Thymus (tissue), 11 donors: ENCODE measurements at regions not wholly inside any gene's neighbourhood (a gene's known extent, or its start where the extent isn't known, plus 50 kb on each side); places are given as distances from the start of the nearest gene placed in this dataset.
"Not testable (repeated sequence)": the region's sequence is repeated elsewhere in the genome, so short reads cannot be mapped to it uniquely, and the experiment has no call there.

Experiments
- DNase-seq, 9 donors: peaks; one replicate each; pipeline ENCODE4 v3.0.0-alpha.2; 2013; ENCODE audit warnings: low spot score in 9 of 9, low read depth in 6 of 9, missing footprints in 1 of 9
- H3K27ac ChIP-seq, 2 donors: one replicate each; pipeline ENCODE4 v1.5.1; 2013; ENCODE audit warnings: control low read depth in 1 of 2, low read depth in 1 of 2, low read length in 1 of 2, mild to moderate bottlenecking in 1 of 2, moderate library complexity in 1 of 2
- H3K27me3 ChIP-seq, 2 donors: one replicate each; pipeline ENCODE4 v1.5.1; 2013; ENCODE audit warnings: low read length in 1 of 2; ENCODE audit not compliant: control insufficient read depth in 2 of 2, insufficient read depth in 1 of 2
- H3K36me3 ChIP-seq, 2 donors: one replicate each; pipeline ENCODE4 v1.5.1; 2013; ENCODE audit warnings: low read length in 1 of 2, mild to moderate bottlenecking in 1 of 2, moderate library complexity in 1 of 2; ENCODE audit not compliant: control insufficient read depth in 2 of 2, insufficient read depth in 2 of 2
- H3K4me1 ChIP-seq, 2 donors: one replicate each; pipeline ENCODE4 v1.5.1; 2013; ENCODE audit warnings: low read length in 2 of 2; ENCODE audit not compliant: control insufficient read depth in 2 of 2, insufficient read depth in 2 of 2
- H3K4me3 ChIP-seq, 2 donors: one replicate each; pipeline ENCODE4 v1.5.1; 2013; ENCODE audit warnings: low read length in 2 of 2, control low read depth in 1 of 2, mild to moderate bottlenecking in 1 of 2
- H3K9me3 ChIP-seq, 2 donors: one replicate each; pipeline ENCODE4 v1.5.1; 2013; ENCODE audit warnings: low read length in 1 of 2, mild to moderate bottlenecking in 1 of 2; ENCODE audit not compliant: control insufficient read depth in 2 of 2, insufficient read depth in 1 of 2
- WGBS: extraction: QIAGEN DNeasy Blood & Tissue Kit; methylation state at CpG from one replicate; pipeline ENCODE4 v1.1.7; 2013; 5-methylcytosine and 5-hydroxymethylcytosine counted together
- donor health status: healthy.

DNA sequence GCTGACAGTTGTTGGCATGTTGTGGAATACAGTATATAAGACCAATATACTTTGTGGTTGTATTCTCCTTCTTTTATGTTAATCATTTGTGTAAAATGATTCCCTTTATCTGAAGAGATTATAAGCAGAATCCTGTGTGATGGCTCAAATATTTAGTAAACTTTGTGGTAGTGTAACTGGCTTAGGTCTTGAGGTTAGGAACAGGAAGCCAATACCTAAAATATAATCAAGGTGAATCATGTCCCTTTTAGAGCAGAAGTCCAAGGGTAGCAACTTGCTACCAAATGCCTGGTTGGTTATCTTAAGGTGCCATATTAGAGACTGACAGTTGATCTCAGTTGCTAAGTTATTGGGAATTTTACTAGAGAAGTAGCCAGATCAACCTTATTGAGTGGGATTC is 398.5 kb upstream of the ADAMTS5 start:
- Histone ChIP-seq H3K27me3 (no peaks in the 10 kb centered on the region), H3K4me1 (no peaks in the 10 kb centered on the region), H3K4me3 (no peak overlapping the region), H3K27ac (no peak overlapping the region), H3K36me3 (no peaks in the 10 kb centered on the region), H3K9me3 (peaks cover 0 to 4% of the 10 kb centered on the region in 2 donors)
- DNase-seq, result no peak

DNA sequence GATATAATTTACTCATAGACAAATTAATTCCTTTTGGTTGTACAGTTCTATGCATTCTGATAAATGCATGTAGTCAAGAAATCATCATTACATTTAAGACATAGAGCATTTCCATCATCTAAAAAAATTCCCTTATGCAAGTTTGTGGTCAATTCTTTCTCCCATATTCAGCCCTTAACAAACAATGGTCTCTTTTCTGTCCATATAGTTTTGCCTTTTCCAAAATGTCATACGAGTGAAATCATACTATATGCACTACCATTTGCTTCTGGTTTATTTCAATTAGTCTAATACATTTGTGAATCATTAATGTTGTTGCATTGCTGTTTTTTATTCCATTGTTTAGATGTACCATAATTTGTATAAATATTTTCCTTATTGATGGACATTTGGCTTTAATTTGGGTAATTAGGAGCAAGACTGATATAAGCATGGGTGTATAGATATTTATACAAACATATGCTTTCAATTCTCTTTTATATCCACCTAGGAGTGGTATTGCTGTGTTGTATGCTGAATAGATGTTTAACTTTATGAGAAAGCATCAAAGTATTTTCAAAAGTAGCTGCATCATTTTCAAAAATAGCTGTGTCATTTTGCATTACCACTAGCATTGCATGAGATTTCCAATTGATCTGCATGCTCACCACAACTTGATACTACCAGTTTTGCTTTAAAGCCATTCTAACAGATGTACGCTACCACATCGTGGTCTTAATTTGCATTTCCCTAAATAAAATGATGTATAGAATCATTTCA is 397.0 kb upstream of the ADAMTS5 start:
- Histone ChIP-seq H3K27me3 (no peaks in the 10 kb centered on the region), H3K36me3 (no peaks in the 10 kb centered on the region), H3K4me3 (no peak overlapping the region), H3K27ac (no peak overlapping the region), H3K4me1 (no peaks in the 10 kb centered on the region), H3K9me3 (peaks cover 0 to 4% of the 10 kb centered on the region in 2 donors)
- no peak for DNase-seq
- WGBS, result 94% methylated on average over 3 of the region's 3 CpGs

DNA sequence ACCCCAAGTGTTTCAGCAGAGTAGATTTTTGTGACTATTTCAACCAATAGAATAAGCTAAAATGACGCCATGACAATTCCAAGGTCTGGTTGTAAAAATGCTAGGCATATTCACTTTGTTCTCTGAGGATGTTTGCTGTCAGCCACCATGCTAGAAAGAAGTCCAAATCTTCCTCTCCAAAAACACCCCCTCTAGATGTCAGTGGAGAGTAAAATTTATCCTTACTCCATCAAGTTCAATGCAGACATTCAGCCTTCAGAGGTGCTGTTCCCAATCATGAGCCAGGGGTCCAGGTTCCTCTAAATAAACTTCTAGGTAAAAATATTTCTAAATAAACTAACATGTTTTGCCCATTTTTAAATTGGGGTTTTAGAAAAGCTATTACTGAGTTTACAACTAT is 395.4 kb upstream of the ADAMTS5 start:
- Histone ChIP-seq H3K27me3 (no peaks in the 10 kb centered on the region), H3K4me1 (no peaks in the 10 kb centered on the region), H3K4me3 (no peak overlapping the region), H3K27ac (no peak overlapping the region), H3K36me3 (no peaks in the 10 kb centered on the region), H3K9me3 (no peaks in the 10 kb centered on the region)
- WGBS, result 94% methylated on average over 1 of the region's 1 CpG
- no peak for DNase-seq

DNA sequence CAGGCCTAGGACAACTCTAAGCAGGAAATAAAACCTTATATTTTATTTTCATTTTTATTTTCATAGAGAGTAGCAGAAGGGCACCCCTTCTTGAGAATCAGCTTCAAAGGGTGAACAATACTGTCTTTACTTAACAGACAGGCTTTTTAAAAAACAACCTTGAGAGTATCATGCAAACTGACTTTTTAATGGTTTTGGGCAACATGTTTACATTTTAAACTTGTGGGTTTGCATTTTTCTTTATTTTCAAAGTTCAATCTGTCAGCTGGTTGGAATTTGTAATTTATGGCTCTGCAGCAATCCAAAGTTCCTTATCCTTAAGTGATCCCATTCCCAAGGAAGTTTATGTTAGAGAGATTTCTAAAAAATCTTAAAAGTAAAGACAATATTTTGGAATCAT is 392.3 kb upstream of the ADAMTS5 start:
- no peak overlapping the region for H3K4me3 ChIP-seq
- no peaks in the 10 kb centered on the region for H3K4me1 ChIP-seq
- no peaks in the 10 kb centered on the region for H3K36me3 ChIP-seq
- H3K9me3 ChIP-seq, result no peaks in the 10 kb centered on the region
- no peaks in the 10 kb centered on the region for H3K27me3 ChIP-seq
- no peak for DNase-seq
- H3K27ac ChIP-seq, result no peak overlapping the region

DNA sequence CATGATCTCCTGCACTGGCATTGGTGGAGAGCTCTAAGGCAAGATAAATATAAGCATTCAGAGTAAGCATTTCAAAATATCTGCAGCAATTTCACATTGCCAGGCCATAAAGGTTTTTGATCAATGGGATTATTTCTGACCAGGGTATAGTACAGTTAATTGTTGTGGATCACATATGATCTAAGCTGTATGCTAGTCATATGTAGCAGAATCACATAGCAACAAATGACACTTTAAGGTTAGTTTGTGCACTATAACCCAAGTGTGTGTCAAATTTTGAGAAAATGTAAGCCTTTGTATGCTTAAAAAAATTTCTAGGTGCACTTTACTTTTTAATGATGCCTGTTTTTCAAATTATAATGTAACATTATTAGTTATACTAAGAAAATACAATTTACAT is 386.0 kb upstream of the ADAMTS5 start:
- Histone ChIP-seq H3K36me3 (no peaks in the 10 kb centered on the region), H3K4me3 (no peak overlapping the region), H3K4me1 (no peaks in the 10 kb centered on the region), H3K27ac (no peak overlapping the region), H3K9me3 (no peaks in the 10 kb centered on the region), H3K27me3 (no peaks in the 10 kb centered on the region)
- DNase-seq, result no peak

DNA sequence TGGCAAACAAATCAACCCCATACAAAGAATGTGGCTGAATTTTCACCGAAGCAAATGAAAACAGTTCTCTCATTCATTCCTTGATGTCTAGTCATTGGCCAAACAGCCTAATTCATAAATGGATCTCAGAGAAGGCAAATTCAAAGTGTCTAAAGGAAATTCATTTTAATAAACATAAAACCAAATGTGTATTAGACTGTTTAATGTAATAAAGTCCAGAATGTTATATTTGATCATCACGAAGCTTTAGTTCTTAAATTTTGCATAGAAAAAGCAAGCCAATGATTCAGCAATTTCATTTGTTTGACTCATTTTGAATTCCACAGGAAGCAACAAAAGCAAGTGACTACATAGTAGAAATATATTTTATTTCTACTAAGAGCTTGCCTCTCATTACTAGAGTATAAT is 379.2 kb upstream of the ADAMTS5 start:
- no peaks in the 10 kb centered on the region for H3K4me1 ChIP-seq
- WGBS, result 93% methylated on average over 2 of the region's 2 CpGs

DNA sequence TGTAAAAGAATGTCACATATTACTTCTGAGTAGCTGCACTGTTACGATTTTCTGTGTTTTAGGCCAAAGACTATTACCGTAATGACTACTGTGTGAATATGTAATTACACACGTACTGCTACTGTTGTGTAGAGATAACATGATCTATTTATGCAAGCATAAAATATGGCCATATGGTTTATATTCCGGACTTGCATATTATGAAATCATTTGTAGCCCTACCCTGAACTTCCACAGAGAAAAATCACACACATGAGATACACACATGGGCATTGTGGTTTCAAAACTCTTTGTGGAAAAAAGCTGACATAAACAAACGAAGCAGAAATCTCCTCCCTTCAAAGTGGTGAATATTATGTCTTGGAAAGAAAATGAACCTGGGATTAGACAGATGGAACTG is 373.0 kb upstream of the ADAMTS5 start:
- Histone ChIP-seq H3K27ac (no peak overlapping the region), H3K4me1 (no peaks in the 10 kb centered on the region), H3K36me3 (no peaks in the 10 kb centered on the region), H3K9me3 (no peaks in the 10 kb centered on the region), H3K27me3 (no peaks in the 10 kb centered on the region), H3K4me3 (no peak overlapping the region)
- 84% methylated on average over 5 of the region's 5 CpGs for WGBS
- DNase-seq, result no peak

More for the DNA sequence above, 379.2 kb upstream of the ADAMTS5 start:
- H3K9me3 ChIP-seq, result no peaks in the 10 kb centered on the region
- H3K4me3 ChIP-seq, result no peak overlapping the region
- no peak overlapping the region for H3K27ac ChIP-seq
- H3K36me3 ChIP-seq, result no peaks in the 10 kb centered on the region
- H3K27me3 ChIP-seq, result no peaks in the 10 kb centered on the region
- DNase-seq, result no peak

DNA sequence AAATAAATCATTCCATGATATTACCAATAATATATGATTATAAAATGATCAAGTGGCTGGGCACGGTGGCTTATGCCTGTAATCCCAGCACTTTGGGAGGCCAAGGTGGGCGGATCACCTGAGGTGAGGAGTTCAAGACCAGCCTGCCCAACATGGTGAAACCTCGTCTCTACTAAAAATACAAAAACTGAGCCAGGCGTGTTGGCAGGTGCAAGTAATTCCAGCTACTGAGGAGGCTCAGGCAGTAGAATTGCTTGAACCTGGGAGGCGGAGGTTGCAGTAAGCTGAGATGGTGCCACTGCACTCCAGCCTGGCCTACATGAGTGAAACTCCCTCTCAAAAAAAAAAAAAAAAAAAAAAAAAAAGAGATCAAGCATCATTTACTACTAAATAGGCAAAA is 371.1 kb upstream of the ADAMTS5 start:
- not testable (repeated sequence) for H3K4me3 ChIP-seq, DNase-seq, H3K9me3 ChIP-seq, H3K4me1 ChIP-seq, H3K27me3 ChIP-seq, H3K27ac ChIP-seq, H3K36me3 ChIP-seq
- WGBS, result 95% methylated on average over 5 of the region's 5 CpGs

DNA sequence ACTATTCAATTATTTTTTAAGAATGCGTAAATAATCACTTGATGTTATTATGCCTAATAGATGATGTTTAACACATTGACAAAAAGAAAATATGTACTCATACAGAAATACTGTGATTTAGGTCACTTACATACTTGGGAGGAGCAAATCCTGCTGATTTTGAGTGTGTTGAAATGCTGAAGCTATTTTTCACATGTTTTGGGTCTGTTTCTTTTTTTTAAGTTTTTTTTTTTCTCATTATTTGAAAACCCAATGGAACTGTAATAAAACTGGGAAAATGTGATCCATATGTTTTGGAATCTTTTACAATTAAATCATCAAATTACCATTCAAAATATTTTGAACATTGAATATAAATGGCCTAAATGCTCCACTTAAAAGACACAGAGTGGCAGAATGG is 366.2 kb upstream of the ADAMTS5 start:
- H3K27me3 ChIP-seq, result no peaks in the 10 kb centered on the region
- no peak overlapping the region for H3K27ac ChIP-seq
- 94% methylated on average over 1 of the region's 1 CpG for WGBS
- H3K9me3 ChIP-seq, result peaks cover 0 to 4% of the 10 kb centered on the region in 2 donors
- no peaks in the 10 kb centered on the region for H3K36me3 ChIP-seq
- DNase-seq, result no peak
- H3K4me1 ChIP-seq, result no peaks in the 10 kb centered on the region
- H3K4me3 ChIP-seq, result no peak overlapping the region
